H7 (cell line): ENCODE measurements at regions not wholly inside any gene's neighbourhood (a gene's known extent, or its start where the extent isn't known, plus 50 kb on each side); places are given as distances from the start of the nearest gene placed in this dataset.

Source experiments
- DNase-seq: peaks from one replicate; pipeline ENCODE4 v3.0.0; 2012
- H3K27me3 ChIP-seq: 2 replicates; pipeline ENCODE4 v1.6.0; 2011; ENCODE audit warnings: mild to moderate bottlenecking, low read length; ENCODE audit not compliant: control insufficient read depth, insufficient read depth
- H3K36me3 ChIP-seq: replicated peaks from 2 replicates; pipeline ENCODE4 v1.5.1; 2011; ENCODE audit warnings: low read length; ENCODE audit not compliant: control insufficient read depth, insufficient read depth
- H3K4me3 ChIP-seq: 2 replicates; pipeline ENCODE4 v1.5.1; 2011; ENCODE audit warnings: low read depth, mild to moderate bottlenecking, control low read depth, low read length, moderate library complexity; ENCODE audit not compliant: insufficient read depth

DNA sequence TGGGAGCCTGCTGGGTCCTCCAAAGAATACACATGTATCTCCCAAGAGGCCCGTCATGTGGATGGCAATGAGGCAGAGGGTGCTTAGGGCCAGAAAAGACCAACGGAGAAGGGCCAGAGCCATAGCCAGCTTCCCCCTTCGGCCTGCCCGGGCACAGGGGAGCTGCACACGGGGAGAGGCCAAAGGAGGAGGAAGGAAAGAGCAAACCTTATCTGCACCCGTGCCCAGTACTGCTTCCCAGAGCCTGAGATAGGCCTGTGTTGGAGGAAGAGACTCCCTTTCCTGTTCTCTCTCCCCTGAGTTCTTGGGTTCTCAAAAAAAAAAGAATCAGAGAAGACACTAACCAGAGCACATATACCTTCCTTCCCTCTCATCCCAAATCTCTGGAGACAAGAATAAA is 250.3 kb downstream of the ANAPC1 start:
- Histone ChIP-seq H3K4me3 (no peak overlapping the region), H3K36me3 (no peaks in the 10 kb centered on the region), H3K27me3 (no peaks in the 10 kb centered on the region)
- no peak for DNase-seq

DNA sequence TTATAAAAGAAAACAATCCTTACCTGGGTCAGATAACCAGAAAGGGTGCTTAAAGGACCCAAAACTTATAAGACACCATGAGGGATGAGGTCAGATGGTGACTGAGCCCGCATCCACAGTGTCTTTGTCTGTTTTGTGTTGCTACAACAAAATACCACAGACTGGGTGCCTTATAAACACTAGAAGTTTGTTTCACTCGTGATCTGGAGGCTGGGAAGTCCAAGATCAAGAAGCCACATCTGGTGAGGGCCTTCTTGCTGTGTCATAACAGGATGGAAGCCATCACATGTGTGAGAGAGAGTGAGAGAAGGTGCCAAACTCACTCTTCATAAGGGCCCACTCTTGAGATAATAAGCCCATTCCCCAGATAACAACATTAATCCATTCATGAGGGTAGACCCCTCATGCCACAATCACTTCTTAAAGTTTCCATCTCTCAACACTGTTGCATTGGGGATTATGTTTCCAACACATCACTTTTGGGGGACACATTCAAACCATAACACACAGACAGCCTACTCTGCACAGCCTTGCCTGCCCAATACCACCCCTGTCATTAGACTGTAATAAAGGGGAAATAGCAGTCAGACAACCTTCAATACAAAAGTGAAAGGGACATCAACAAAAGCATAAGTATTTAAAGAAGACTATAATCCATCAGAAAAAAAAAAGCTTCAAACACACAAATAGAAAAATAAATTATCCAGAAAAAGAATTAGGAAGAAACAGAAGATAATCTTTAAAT is 249.8 kb downstream of the ANAPC1 start:
- DNase-seq, result no peak
- Histone ChIP-seq H3K4me3 (no peak overlapping the region), H3K27me3 (no peaks in the 10 kb centered on the region), H3K36me3 (no peaks in the 10 kb centered on the region)

DNA sequence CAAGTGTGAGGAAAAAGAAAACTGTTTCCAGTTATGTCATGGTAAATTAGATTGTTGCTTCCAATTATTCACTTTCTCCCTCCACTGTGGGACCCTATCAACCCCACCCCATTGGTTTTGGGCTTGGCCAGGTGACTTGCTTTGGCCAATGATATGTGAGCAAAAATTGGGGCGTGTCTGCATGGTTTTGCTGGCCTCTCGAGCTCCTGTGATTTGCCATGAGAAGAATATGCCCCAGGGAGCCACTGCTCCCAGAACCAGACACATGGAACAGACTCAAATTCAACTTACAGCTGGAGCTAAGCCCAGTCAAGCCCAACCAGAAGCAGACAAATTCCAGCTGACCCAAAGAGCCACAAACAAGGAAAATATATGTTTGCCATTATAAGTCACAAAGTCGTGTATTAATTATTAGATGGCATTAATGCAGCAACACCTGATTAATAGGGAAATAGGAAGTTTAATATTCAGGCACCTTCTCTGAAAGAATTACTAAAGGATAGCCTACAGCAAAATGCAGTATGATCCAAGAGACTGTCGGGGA is 248.9 kb downstream of the ANAPC1 start:
- DNase-seq, result no peak
- Histone ChIP-seq H3K4me3 (no peak overlapping the region), H3K27me3 (no peaks in the 10 kb centered on the region), H3K36me3 (no peaks in the 10 kb centered on the region)

DNA sequence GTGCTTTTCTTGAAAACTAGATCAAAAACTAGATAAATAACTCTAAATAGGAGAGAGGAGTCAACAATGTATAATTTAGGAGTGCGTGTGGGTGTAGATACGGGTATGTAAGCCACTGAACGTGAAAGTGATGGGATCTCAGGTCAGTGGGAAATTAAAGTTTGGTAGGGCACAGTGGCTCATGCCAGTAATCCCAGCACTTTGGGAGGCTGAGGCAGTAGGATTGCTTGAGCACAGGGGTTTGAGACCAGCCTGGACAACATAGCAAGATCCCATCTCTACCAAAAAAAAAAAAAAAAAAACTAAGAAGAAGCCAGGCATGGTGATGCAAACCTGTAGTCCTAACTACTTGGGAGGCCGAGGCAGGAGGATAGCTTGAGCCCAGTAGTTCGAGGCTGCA is 247.1 kb downstream of the ANAPC1 start:
- no peak for DNase-seq
- Histone ChIP-seq H3K4me3 (no peak overlapping the region), H3K36me3 (no peaks in the 10 kb centered on the region), H3K27me3 (no peaks in the 10 kb centered on the region)

DNA sequence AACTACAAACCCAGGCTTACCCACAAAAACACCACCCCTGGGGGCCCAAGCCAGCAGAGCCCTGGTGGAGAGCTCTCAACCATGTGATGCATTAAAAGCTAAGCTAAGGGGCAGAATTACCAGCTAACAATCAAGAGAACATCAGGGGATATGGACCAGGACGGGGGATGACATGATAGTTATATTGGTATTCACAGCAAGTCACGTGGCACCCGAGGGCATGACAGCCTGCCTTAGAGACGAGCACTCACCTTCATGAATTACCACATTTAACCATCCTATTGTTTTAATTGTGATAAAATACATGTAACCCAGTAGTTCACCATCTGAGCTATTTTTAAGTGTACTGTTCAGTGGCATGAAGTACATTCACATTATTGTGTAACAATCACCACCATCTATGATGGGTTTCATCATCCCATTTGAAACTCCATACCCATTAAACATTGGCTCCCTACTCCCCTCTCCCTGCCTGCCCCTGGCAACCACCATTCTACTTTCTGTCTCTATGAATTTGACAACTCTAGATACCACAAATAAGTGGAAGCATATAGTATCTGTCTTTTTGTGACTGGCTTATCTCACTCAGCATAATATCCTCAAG is 245.6 kb downstream of the ANAPC1 start:
- Histone ChIP-seq H3K36me3 (no peaks in the 10 kb centered on the region), H3K4me3 (no peak overlapping the region), H3K27me3 (no peaks in the 10 kb centered on the region)
- no peak for DNase-seq

DNA sequence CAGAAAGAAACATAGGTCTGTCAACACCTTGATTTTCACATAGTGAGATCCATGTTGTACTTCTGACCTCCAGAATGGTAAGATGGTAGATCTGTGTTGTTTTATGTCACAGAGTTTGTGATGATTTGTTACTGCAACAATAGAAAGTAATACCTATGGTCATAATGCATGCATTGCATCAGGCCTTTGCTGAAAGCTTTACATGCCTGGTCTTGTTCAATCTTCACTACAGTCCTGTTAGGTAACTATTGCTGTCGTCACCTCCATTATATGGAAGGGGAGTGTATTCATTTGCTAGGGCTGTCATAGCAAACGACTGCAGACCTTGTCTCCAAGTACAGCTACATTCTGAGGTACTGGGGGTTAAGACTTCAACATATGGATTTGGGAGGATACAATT is 243.5 kb downstream of the ANAPC1 start:
- no peaks in the 10 kb centered on the region for H3K36me3 ChIP-seq
- DNase-seq, result no peak
- no peak overlapping the region for H3K4me3 ChIP-seq
- no peaks in the 10 kb centered on the region for H3K27me3 ChIP-seq

DNA sequence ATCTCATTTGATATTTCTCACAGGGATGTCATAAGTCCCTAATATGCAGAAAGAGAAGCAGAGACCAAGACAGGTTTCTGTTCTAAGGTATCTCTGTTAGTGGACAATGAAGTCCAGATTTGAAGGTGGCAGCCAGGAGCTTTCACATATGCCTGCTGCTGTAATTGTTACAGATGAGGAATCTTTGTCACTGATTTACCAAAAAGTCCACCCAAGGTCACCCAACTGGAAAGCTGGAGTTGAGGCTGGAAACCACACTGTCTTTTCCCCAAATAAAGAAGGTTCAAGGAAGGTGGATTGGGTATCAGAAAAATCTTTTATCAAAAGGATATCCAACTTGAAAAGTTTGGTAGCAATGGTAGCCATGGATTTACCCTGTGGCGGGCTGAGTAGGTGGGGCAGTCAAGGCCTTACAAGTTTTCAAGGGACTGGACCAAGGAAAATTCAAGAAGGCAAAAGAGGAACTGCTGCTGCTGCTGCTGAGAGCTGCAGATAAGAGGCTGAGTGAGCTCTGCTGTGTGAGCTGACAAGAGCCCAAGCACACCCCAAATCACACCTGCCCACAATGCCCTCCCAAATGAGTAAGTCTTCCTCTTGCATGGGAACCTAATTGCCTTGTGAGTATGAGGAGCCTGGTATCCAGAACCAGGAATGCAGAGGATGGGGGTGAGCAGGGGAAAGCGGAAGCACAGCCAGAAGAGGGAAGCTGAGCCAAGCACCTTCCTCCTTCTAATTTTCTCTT is 241.2 kb downstream of the ANAPC1 start:
- no peak for DNase-seq
- Histone ChIP-seq H3K27me3 (no peaks in the 10 kb centered on the region), H3K36me3 (no peaks in the 10 kb centered on the region), H3K4me3 (no peak overlapping the region)

DNA sequence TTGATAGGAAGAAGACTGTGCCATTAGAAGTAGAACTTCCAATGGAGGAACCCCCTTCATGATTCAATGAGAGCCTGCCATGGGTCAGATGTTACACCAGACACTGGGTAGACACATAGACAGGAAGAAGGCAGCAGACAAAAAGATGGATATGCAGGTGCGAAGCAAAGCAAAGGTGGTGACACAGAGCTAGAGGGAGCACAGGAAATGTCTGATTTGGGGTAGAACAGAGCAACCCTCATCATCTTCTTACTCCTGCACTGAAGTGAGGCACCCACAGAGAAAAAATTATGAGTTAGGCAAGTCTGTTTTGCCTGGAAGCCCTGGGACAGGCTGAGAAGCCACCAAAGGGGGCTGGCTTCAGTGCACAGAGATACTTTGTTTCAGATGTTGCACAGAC is 240.2 kb downstream of the ANAPC1 start:
- no peaks in the 10 kb centered on the region; the same call in 1 of the 2 replicates for H3K27me3 ChIP-seq
- H3K36me3 ChIP-seq, result no peaks in the 10 kb centered on the region
- no peak overlapping the region for H3K4me3 ChIP-seq
- no peak for DNase-seq

DNA sequence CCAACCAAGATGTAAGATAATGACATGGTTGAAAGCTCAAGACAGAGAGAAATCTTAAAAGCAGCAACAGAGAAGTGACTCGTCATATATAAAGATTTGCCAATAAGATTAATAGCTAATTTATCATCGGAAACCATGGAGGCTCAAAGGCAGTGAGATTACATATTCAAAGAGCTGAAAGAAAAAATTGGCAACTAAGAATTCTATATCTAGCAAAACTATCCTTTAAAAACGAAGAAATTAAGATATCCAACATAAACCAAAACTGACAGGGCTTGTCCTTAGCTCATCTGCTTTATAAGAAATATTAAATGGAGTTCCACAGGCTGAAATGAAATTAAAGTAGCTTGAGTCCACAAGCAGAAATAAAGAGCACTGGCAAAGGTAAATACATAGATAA is 236.6 kb downstream of the ANAPC1 start:
- Histone ChIP-seq H3K4me3 (no peak overlapping the region), H3K27me3 (no peaks in the 10 kb centered on the region; the same call in 1 of the 2 replicates), H3K36me3 (no peaks in the 10 kb centered on the region)
- DNase-seq, result no peak

DNA sequence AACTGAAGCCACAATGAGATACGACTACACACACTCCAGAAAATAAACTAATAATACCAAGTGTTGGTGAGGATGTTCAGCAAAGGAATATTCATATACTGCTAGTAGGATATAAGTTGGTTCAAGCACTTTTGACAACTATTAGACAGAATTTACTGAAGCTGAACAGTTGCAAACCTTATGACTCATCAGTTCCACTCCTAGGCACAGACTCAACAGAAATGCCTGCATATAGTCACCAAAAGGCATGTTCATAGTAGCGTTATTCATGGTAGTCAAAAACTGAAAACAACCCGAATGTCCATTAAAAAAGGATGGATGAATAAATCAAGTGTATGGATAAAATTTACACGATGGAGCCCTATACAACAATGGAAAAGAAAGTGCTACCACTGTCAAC is 232.0 kb downstream of the ANAPC1 start:
- H3K36me3 ChIP-seq, result no peaks in the 10 kb centered on the region
- DNase-seq, result no peak

DNA sequence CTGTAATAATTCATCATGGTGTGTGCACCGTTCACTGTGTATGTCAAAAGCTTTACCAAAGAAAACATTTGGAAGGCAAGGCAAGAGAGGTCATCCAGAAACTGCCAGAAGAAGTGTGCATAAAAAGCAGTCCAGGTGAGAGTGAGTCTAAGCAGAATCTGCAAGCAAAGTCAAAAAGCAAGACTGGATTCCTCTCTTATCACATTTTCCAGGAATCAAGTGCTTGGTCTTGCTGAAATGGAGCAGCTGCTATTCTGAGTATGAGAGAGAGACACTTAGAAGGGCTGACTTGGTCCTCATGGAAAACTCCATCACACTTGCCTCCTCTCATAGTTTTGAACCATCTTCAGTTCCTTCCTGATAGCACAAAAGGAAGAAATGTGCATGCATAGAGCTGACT is 231.3 kb downstream of the ANAPC1 start:
- no peak for DNase-seq
- no peaks in the 10 kb centered on the region for H3K36me3 ChIP-seq
- H3K4me3 ChIP-seq, result no peak overlapping the region
- no peaks in the 10 kb centered on the region; the same call in 1 of the 2 replicates for H3K27me3 ChIP-seq

More for the DNA sequence above, 232.0 kb downstream of the ANAPC1 start:
- H3K27me3 ChIP-seq, result no peaks in the 10 kb centered on the region; the same call in 1 of the 2 replicates
- H3K4me3 ChIP-seq, result no peak overlapping the region

DNA sequence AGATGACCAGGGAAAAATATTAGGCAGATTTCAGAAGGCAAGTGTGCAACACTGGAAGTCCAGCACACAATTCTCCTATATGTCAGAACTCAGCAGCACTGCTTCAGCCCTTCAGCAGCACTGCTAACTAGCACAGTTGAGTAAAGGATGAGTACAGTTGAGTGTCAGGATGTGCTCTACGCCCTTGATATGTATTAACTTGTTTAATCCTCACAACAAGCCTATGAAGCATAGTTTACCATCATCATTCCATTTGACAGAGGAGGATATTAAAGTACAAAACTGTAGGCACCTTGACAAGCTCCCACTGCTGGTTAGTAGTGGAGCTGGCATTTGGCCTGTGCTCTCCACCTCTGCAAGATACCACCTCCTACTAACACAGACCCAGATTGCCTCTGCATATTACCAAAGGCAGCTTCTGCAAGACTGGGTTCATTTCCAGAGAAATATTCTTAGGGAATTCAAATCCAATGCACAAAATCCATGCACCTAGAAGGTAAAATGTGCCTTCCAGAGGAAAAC is 230.8 kb downstream of the ANAPC1 start:
- no peak overlapping the region for H3K4me3 ChIP-seq
- DNase-seq, result no peak
- no peaks in the 10 kb centered on the region for H3K36me3 ChIP-seq
- no peaks in the 10 kb centered on the region; the same call in 1 of the 2 replicates for H3K27me3 ChIP-seq

DNA sequence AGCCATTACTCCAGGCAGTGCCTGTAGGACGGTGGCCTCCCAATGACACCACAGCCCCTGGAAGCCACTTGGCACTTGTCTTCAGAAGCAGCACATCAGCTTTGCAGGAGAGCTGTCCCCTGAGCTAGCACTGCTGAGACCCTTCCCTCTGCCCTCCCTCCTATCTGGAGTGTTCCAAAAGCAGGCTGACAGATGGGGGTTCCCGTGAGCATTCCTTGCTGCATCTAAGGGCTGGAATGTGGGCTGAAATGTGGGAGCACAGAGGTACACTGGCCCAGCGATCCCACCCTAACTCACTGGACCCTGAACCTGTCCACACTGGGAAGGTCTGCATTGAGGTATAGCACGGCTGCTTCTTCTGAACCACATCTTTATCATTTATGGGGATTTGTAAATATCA is 230.1 kb downstream of the ANAPC1 start:
- DNase-seq, result no peak
- no peaks in the 10 kb centered on the region for H3K27me3 ChIP-seq
- no peak overlapping the region for H3K4me3 ChIP-seq
- no peaks in the 10 kb centered on the region for H3K36me3 ChIP-seq

DNA sequence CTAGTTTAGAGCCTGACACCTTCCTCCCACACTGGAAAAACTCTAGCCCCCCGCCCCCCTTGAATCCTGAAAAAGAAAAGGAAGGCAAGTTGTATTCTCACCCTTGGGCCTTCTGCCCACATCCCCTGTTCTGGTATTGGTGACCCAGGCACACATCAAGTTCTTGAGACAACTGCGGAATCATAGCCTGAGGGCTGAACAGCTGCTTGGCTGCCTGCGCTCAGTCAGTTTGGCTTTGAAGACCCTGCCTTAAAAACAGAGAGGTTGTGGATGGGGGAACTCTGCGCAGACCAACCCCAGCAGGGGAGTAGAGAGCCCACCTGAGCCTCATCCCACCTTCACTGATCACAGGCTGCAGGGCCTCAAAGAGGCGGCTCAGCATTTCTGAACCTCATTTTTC is 229.2 kb downstream of the ANAPC1 start:
- no peaks in the 10 kb centered on the region for H3K27me3 ChIP-seq
- no peaks in the 10 kb centered on the region for H3K36me3 ChIP-seq
- no peak for DNase-seq
- no peak overlapping the region for H3K4me3 ChIP-seq
